Left ventricle myocardium inferior (tissue), 1 donor: ENCODE measurements at regions not wholly inside any gene's neighbourhood (a gene's known extent, or its start where the extent isn't known, plus 50 kb on each side); places are given as distances from the start of the nearest gene placed in this dataset.

Experiments
- DNase-seq: peaks from one replicate; pipeline ENCODE4 v3.0.0-alpha.2; 2020
- H3K27ac ChIP-seq: fragments of 200-600 bp; replicated peaks from 2 replicates; pipeline ENCODE4 v1.8.0; 2021
- H3K27me3 ChIP-seq: fragments of 200-600 bp; 2 replicates; pipeline ENCODE4 v1.8.0; 2021; ENCODE audit warnings: low read depth
- H3K36me3 ChIP-seq: fragments of 200-600 bp; 2 replicates; pipeline ENCODE4 v1.8.0; 2021
- H3K4me1 ChIP-seq: fragments of 200-600 bp; 2 replicates; pipeline ENCODE4 v1.8.0; 2021
- H3K4me3 ChIP-seq: fragments of 200-600 bp; 2 replicates; pipeline ENCODE4 v1.8.0; 2021; ENCODE audit warnings: mild to moderate bottlenecking, moderate library complexity
- H3K9me3 ChIP-seq: fragments of 200-600 bp; replicated peaks from 2 replicates; pipeline ENCODE4 v1.8.0; 2021
- CTCF ChIP-seq: fragments of 200-600 bp; IDR thresholded peaks from 2 replicates; pipeline ENCODE4 v1.8.0; 2021; ENCODE audit warnings: antibody characterized with exemption, mild to moderate bottlenecking, borderline replicate concordance
- intact Hi-C: fragments of 100-400 bp; cut with micrococcal nuclease; formaldehyde crosslinking; loops from one replicate; pipeline ENCODE4 v1.11.0; 2022
- donor health status: DM: no; HTN: yes; CAD: no; lungs with severe emphysema.

- H3K4me1 ChIP-seq: no peaks in the 10 kb centered on the region
- no peak for DNase-seq
- peaks cover 33% of the 10 kb centered on the region for H3K27me3 ChIP-seq
- no peak for TF ChIP-seq CTCF
- H3K36me3 ChIP-seq: no peaks in the 10 kb centered on the region
- intact Hi-C loops: no loop called here
- no peak overlapping the region for H3K4me3 ChIP-seq
- peaks cover 13% of the 10 kb centered on the region for H3K9me3 ChIP-seq
- no peak overlapping the region for H3K27ac ChIP-seq
Measured at GRCh38 chr22:47775191-47775590, 1012.7 kb downstream of the TBC1D22A start.

GRCh38 chr22:47773635-47774034 is 1011.2 kb downstream of the TBC1D22A start:
- Histone ChIP-seq H3K4me3 (no peak overlapping the region), H3K27me3 (peaks cover 26% of the 10 kb centered on the region), H3K27ac (no peak overlapping the region), H3K36me3 (no peaks in the 10 kb centered on the region), H3K4me1 (no peaks in the 10 kb centered on the region), H3K9me3 (peaks cover 13% of the 10 kb centered on the region)
- no peak for TF ChIP-seq CTCF
- intact Hi-C loops: no loop called here
- no peak for DNase-seq

- Histone ChIP-seq H3K27ac (no peak overlapping the region), H3K4me3 (no peak overlapping the region), H3K27me3 (peaks cover 22% of the 10 kb centered on the region), H3K9me3 (peaks cover 13% of the 10 kb centered on the region), H3K4me1 (no peaks in the 10 kb centered on the region), H3K36me3 (no peaks in the 10 kb centered on the region)
- intact Hi-C loops: no loop called here
- DNase-seq: no peak
- no peak for TF ChIP-seq CTCF
Measured at GRCh38 chr22:47772864-47773263, 1010.4 kb downstream of the TBC1D22A start.

GRCh38 chr22:47769652-47770051 is 1007.2 kb downstream of the TBC1D22A start:
- DNase-seq: no peak
- no peak for TF ChIP-seq CTCF

GRCh38 chr22:47768027-47768426 is 1005.6 kb downstream of the TBC1D22A start:
- no peak for DNase-seq
- H3K4me1 ChIP-seq: no peaks in the 10 kb centered on the region
- H3K4me3 ChIP-seq: no peak overlapping the region
- peaks cover 55% of the 10 kb centered on the region for H3K27me3 ChIP-seq
- H3K36me3 ChIP-seq: no peaks in the 10 kb centered on the region
- TF ChIP-seq CTCF: no peak
- H3K27ac ChIP-seq: no peak overlapping the region
- intact Hi-C loops: no loop called here
- peaks cover 13% of the 10 kb centered on the region for H3K9me3 ChIP-seq

More at GRCh38 chr22:47769652-47770051, 1007.2 kb downstream of the TBC1D22A start:
- no peak overlapping the region for H3K4me3 ChIP-seq
- H3K27ac ChIP-seq: no peak overlapping the region
- no peaks in the 10 kb centered on the region for H3K4me1 ChIP-seq
- H3K27me3 ChIP-seq: peaks cover 46% of the 10 kb centered on the region
- peaks cover 13% of the 10 kb centered on the region for H3K9me3 ChIP-seq
- no peaks in the 10 kb centered on the region for H3K36me3 ChIP-seq
- intact Hi-C loops: no loop called here

GRCh38 chr22:47767403-47767802 is 1005.0 kb downstream of the TBC1D22A start:
- Histone ChIP-seq H3K9me3 (peaks cover 13% of the 10 kb centered on the region), H3K4me1 (no peaks in the 10 kb centered on the region), H3K27me3 (peaks cover 58% of the 10 kb centered on the region), H3K4me3 (no peak overlapping the region), H3K36me3 (no peaks in the 10 kb centered on the region), H3K27ac (no peak overlapping the region)
- no peak for TF ChIP-seq CTCF
- no peak for DNase-seq
- intact Hi-C loops: no loop called here
